Hippocampal formation (tissue), 2 donors: ENCODE measurements at regions not wholly inside any gene's neighbourhood (a gene's known extent, or its start where the extent isn't known, plus 50 kb on each side); places are given as distances from the start of the nearest gene placed in this dataset.
"Not testable (repeated sequence)": the region's sequence is repeated elsewhere in the genome, so short reads cannot be mapped to it uniquely, and the experiment has no call there.

ENCODE experiments used
- DNase-seq, 2 donors: peaks; one replicate each; lab custom pipeline; 2025; lab: John Stamatoyannopoulos, UW

DNA sequence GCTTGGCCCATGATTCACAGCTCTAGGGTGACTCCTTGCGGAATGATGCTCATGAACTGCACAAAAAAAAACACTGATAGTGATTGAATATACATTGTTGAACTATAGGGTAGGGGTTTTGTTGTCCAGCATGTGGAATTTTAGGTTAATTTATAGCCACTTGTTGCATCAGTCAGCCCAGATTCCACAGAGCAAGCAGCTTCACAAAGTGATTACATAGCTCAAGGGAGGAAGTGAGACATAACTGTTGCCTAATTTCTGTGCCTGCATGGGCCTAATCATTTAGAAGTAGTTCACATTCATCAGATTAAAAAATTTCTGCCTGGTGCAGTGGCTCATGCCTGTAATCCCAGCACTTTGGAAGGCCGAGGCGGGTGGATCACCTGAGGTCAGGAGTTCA is 142.2 kb upstream of the ZNF722 start:
- not testable (repeated sequence) for DNase-seq

DNA sequence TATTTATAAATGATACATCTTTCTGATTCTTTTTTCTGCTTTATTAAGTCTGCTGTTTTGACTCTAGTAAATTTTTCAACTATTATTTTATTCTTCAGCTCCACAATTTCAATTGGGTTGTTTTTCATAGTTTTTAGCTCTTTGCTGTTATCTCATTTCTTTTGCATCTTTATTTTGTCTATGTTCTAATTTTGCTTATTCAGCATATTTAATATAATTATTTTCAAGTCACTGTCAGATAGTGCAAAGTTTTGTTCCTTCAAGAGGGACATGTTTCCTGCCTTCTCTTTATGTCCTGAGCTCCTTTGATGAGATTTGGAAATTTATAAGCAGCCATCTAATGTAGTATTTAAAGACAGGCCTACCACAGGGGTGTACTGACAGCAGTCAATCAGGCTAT is 131.5 kb upstream of the ZNF722 start:
- no peak for DNase-seq

DNA sequence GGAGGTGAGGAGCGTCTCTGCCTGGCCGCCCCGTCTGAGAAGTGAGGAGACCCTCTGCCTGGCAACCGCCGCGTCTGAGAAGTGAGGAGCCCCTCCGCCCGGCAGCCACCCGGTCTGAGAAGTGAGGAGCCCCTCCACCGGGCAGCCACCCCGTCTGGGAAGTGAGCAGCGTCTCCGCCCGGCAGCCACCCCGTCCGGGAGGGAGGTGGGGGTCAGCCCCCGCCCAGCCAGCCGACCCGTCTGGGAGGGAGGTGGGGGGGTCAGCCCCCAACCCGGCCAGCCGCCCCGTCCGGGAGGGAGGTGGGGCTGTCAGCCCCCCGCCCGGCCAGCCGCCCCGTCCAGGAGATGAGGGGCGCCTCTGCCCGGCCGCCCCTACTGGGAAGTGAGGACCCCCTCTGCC is 124.4 kb upstream of the ZNF722 start:
- not testable (repeated sequence) for DNase-seq

DNA sequence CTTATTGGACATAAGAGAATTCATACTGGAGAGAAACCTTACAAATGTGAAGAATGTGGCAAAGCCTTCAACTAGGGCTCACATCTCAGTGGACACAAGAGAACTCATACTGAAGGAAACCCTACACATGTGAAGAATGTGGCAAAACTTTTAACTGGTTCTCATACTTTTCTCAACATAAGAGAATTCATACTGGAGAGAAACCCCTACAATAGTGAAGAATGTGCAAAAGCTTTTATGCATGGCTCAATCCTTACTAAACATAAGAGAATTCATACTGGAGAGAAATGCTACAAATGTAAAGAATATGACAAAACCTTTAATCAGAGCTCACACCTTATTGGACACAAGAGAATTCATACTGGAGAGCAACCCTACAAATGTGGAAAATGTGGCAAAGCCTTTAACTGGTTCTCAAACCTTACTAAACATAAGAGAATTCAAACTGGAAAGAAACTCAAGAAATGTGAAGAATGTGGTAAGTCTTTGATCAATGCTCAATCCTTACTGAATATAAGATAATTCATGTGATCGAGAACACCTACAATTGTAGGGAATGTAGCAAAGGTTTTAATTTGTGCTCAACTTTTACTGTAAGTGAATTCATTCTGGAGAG is 121.8 kb upstream of the ZNF722 start:
- DNase-seq = no peak

DNA sequence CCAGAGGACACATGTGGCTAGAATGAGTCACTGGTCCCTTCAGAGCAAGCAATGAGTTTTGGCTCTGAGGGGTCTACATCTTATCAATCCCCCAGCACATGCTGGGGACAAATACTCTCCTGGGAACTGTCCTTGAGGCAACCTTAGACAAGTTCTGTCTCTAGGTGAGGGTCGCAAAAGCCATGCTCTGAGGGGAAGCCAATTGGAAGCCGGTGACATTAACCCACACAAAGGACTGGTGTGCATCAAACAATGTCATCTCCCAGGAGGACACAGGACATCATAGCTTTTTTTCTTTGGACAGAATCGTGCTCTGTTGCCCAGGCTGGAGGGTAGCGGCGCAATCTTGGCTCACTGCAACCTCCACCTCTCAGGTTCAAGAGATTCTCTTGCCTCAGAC is 111.6 kb upstream of the ZNF722 start:
- DNase-seq = no peak

DNA sequence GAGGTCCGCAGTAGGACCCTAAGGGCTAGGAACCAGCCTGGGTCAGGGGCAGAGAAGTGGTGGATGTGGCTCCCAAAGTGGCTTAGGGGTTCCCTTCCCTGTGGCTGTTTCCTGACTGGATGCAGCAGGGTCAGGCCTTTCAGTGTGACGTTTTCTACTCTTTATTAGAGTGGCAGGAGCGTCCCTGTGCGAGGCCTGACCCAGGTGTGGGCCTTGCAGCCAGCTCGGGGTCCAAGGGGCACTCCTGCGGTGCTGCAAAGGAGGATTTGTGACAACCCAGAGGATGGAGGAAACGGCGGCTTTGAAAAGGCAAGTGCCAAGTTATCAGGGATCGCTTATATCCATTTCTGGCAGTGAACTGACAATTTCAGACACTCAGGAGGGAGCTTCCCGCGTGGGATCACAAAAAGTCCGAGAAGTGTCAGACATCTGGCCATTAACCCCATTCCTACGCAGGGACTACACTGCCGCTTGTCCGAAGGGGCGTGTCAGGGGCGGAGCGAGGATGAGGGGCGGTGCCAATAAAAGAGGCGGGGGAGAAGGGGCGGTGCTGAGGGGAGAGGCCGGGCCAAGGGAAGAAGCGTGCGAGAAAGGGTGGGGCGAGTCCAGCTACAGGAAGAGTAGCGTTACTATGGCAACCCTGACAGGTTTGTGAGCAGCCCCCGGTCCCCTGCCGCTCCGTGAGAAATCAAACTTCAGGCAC is 98.8 kb upstream of the ZNF722 start:
- DNase-seq = peak; percentile 87 to 92

DNA sequence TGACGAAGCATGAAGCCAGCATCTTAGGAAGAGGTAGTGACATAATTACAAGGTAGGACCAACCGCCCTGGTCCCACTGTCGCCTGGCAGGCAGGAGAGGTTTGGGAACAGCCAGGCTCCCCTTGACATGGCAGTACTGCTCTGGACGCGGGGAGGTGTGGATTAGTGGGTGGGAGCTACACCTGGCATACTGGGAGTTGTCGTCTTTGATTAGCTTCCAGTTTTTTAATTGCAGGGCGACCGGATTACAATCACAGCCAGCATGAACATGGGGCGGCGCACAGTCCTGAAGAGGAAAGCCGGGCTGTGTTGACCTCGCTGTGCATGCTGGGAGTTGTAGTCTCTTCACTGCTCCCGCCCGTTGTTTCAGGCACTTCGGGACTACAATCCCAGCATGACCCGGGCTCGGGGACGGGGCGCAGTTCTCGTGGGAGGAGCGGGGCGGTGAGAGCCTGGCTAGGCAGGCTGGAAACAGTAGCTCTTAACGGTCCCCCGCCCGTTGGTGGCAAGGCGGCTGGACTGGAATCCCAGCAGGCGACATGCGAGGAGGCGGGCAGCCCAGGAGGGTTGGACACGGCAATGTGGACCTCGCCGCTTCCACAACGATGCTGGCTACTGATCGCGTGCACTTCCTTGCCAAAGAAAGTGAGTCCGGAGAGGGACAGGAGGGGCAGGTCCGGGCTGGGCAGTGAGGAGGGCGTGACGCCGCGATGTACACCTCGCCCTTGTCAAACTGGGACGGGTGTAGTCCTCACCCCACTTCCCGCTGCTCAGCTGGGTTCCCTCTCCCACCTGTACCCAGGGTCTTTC is 98.0 kb upstream of the ZNF722 start:
- peak; percentile 94 to 98 for DNase-seq

DNA sequence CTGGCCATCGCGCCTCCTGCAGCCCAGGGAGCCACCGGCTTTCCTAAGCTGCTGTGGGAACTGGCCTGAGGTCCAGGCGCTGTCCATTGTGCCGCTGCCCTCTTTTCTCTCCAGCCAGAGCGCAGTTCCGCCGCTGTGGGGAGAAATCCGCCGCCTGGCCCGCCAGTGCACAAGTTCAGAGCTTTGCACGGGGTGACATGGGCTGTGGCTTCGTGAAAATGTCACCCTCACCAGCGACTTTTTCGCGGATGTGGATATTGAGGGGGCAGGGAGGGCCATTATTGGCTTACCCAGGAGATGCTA is 97.5 kb upstream of the ZNF722 start:
- peak in 1 of 2 donors; percentile 42 for DNase-seq

DNA sequence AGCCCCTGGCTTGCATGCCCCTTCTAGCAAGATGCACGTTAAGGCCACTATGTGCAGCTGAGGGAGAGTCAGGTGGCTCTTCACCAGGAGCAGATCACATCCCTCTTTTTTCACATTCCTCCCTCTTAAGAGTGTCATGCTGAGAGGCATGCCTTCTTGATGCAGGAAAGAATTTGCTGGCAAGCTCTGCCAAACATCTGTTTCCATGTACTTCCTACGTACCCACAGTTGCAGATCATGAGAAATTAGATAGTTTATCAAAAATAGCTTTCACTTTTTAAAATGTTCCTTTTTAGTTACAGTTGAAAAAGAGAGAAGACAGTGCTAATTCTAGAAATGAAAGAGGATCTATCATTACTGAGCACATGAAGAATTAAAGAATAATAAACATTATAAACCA is 79.7 kb upstream of the ZNF722 start:
- no peak for DNase-seq

DNA sequence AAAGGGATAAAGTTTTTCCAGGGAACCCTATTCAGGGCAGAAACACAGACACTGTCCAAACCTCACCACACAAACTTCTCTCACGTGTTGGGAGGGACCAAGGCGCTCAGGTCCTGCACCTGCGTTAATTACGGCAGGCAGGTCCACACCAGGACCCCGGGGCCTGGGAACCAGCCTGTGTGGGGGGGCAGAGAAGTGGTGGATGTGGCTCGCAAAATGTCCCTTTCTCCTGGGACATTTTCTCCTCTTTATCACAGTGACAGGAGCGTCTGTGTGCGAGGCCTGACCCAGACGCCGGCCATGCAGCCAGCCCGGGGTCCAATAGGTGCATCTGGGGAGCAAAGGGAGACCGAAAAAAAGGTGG is 73.4 kb upstream of the ZNF722 start:
- DNase-seq = no peak

DNA sequence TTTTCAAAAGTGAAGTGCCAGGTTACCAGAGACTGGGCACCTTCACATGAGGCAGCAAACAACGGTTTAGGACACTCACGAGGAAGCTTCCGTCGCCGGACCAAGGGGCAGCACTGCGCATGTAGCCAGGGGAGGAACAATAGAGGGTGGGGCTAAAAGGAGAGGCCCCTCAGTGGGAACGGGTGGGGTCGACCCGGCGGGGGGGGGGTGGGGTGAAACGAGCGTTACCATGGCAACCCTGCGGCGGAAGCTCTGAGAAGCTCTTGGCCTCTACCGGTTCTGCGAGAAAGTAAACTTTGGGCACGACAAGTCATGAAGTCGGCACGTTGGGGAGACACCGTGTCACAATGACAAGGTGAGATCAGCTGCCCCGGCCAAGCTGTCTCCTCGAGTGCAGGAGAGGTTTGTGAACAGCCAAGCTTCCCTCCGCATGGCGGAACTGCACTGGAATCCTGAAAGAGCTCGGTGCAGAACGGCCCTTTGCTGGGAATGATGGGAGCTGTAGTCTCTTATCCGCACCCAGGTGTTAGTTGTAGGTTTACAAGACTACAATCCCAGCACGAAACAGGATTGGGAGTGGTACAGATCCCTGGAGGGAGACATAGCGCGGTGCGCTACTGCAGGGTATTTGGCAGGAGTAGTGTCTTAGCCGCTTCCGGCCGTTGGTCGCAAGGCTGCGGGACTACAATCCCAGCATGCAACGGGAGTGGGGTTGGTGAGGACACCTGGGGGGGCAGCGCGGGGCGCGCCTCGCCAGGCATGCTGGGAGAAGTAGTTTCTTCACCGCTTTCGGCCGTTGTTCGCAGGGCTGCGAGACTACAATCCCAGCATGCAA is 72.8 kb upstream of the ZNF722 start:
- DNase-seq = peak; percentile 92 to 95

DNA sequence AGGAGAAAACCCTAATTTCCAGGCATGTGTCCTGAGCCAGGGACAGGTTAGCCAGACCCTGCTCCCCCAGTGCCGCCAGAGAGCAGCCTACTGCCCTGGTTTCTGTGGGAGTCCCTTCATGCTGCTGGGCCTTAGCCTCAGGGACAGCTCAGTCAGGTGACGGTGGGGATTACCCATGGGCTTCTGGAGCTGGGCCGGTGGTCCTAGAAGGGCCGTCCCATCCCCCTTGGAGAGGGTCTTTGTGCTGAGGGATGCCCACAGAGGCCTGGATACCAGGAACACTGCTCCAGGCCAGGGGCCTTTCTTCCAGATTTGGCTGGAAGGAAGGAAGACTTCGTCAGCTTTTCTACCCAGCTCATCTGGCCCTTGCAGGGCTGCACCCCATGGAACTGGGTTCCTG is 71.4 kb upstream of the ZNF722 start:
- DNase-seq = no peak

DNA sequence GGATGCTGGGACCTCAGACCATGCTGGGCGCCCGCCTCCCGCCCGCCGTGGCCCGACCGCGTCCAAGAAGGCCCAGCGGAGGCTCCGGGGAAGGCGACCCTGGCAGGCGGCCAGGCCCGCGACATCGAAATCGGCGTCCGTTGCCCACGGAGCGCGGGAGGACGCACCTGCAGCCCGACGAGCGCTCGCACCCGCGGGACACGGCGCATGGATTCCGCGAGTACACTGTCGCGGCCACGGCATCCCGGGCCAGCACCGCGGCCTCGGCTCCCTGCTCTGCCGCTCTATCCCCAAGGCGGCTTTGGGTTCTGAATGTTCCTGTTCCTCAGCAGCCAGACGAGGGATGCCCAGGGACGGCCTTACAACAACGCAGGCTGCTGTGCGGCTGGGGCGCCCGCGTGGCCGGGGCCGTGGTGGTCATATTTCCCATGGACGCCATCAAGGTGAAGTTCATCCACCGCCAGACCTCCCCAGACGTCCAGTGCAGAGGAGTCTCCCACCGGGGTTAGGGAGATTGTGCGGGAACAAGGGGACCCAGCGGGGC is 67.5 kb upstream of the ZNF722 start:
- DNase-seq = no peak

DNA sequence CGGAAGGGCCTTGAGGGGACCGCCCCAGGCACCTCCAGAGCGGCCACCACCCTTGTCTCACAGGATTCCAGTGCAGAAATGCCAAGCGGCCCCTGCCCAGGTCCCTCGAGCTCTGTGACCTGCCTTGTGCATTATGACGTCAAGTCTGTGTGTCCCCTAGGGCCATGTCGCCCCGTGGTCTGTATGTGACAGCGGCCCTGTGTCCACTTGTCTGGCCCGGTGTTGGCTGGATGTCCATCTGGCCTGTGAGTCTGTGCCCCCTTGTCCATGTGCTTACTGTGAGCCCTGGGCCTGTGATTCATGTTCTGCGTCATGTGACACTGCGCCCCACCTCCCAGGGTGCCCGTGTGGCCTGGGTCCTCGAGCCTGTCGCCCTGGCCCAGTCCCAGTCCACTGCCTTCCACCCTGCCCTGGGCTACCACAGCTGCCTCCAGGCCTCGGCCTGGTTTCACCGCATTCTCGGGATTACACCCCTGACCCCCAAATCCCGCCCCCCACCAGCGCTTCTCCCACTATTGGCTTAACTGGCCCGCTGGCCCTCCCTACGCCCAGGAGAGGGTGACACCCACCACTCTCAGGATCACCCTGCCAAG is 66.6 kb upstream of the ZNF722 start:
- DNase-seq = no peak
